Embryonic facial prominence (tissue), 1 donor: ENCODE measurements at regions not wholly inside any gene's neighbourhood (a gene's known extent, or its start where the extent isn't known, plus 50 kb on each side); places are given as distances from the start of the nearest gene placed in this dataset.

Experiments used
- DNase-seq: peaks from one replicate; pipeline ENCODE4 v3.0.0-alpha.2; 2016; ENCODE audit errors: extremely low spot score

DNA sequence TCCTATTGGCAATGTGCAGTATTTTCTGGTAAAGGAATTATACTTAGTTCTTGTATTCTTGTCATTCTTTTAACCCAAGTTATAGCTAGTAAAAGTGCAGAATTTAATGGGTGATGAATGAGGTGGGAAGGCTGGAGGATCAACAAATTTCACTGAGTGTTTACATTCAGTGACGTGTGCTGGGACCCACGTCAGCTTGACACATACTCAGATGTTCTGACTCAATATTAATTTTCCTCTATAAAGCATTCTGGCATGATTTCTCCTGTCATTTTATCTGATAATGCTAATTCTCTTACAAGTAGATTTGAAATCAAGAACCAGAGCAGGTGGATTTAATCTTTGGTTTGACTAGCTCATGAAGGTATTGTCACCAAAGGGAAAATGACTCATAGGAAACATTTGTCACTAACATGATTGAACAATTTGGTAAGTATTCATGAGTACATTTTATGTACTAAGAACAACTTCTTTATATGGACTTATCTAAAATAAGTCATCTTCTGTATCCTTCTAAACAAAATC lies 71.0 kb upstream of the SYNPR start:
- DNase-seq, result no peak

GRCh38 chr3:63228087-63228486 lies 50.0 kb upstream of the SYNPR start:
- DNase-seq, result no peak
